CD14-positive monocyte (primary cell): ENCODE measurements at regions not wholly inside any gene's neighbourhood (a gene's known extent, or its start where the extent isn't known, plus 50 kb on each side); places are given as distances from the start of the nearest gene placed in this dataset.

Experiments used
- DNase-seq, 3 donors: peaks; one replicate each; pipeline ENCODE4 v3.0.0-alpha.2; 2011 to 2022
- H2AFZ ChIP-seq: 2 replicates; pipeline ENCODE4 v1.6.0; 2012; ENCODE audit warnings: mild to moderate bottlenecking, low read depth, low read length, inconsistent platforms; ENCODE audit not compliant: insufficient read depth, poor library complexity, severe bottlenecking
- H3K27ac ChIP-seq, 2 donors: 1 replicate in 1 of 2; 2 replicates in 1 of 2; pipeline ENCODE4 v1.5.1; 2012 to 2013; ENCODE audit warnings: low read length in 2 of 2, control low read depth in 1 of 2, inconsistent platforms in 1 of 2, low read depth in 1 of 2, mild to moderate bottlenecking in 1 of 2
- H3K27me3 ChIP-seq, 2 donors: one replicate each; pipeline versions ENCODE4 v1.6.0 to v1.6.1; 2011 to 2013; ENCODE audit warnings: low read length in 2 of 2; ENCODE audit not compliant: control insufficient read depth in 2 of 2, insufficient read depth in 2 of 2
- H3K36me3 ChIP-seq, 2 donors: replicated peaks in 1 of 2; 1 replicate in 1 of 2; 2 replicates in 1 of 2; pipeline versions ENCODE4 v1.5.1 to v1.6.1; 2012 to 2013; ENCODE audit warnings: low read length in 2 of 2, control low read depth in 1 of 2, inconsistent platforms in 1 of 2, mild to moderate bottlenecking in 1 of 2; ENCODE audit not compliant: insufficient read depth in 2 of 2, control insufficient read depth in 1 of 2
- H3K4me1 ChIP-seq, 2 donors: 1 replicate in 1 of 2; 2 replicates in 1 of 2; pipeline versions ENCODE4 v1.5.1 to v1.6.1; 2012 to 2013; ENCODE audit warnings: low read length in 2 of 2, control low read depth in 1 of 2, inconsistent platforms in 1 of 2, mild to moderate bottlenecking in 1 of 2, moderate library complexity in 1 of 2; ENCODE audit not compliant: insufficient read depth in 2 of 2, control insufficient read depth in 1 of 2
- H3K4me2 ChIP-seq: replicated peaks from 2 replicates; pipeline ENCODE3; 2012; ENCODE audit warnings: low read length, moderate library complexity, mild to moderate bottlenecking; ENCODE audit not compliant: poor library complexity, severe bottlenecking; ENCODE audit errors: extremely low read depth
- H3K4me3 ChIP-seq, 3 experiments: fragments of 200-600 bp in 1 of 3; sonication (generic) in 1 of 3; replicated peaks in 1 of 3; 1 replicate in 2 of 3; 2 replicates in 1 of 3; pipeline ENCODE4 v1.5.1; 2011 to 2013; ENCODE audit warnings: low read length in 3 of 3, mild to moderate bottlenecking in 3 of 3, control low read depth in 2 of 3, low read depth in 2 of 3, inconsistent platforms in 1 of 3, moderate library complexity in 1 of 3
- H3K79me2 ChIP-seq: 2 replicates; pipeline ENCODE4 v1.6.0; 2012; ENCODE audit warnings: mild to moderate bottlenecking, control low read depth, inconsistent platforms, low read length, moderate library complexity; ENCODE audit not compliant: insufficient read depth
- H3K9ac ChIP-seq: 2 replicates; pipeline ENCODE4 v1.6.0; 2017; ENCODE audit warnings: low read length, mild to moderate bottlenecking; ENCODE audit not compliant: insufficient read depth, poor library complexity, severe bottlenecking
- H3K9me3 ChIP-seq, 2 donors: replicated peaks in 1 of 2; 1 replicate in 1 of 2; 2 replicates in 1 of 2; pipeline versions ENCODE4 v1.5.1 to v1.6.1; 2012 to 2013; ENCODE audit warnings: low read length in 2 of 2, control low read depth in 1 of 2; ENCODE audit not compliant: control insufficient read depth in 1 of 2, insufficient read depth in 1 of 2
- H4K20me1 ChIP-seq: 2 replicates; pipeline ENCODE4 v1.6.0; 2012; ENCODE audit warnings: mild to moderate bottlenecking, low read length, control low read depth, moderate library complexity; ENCODE audit not compliant: insufficient read depth
- H3K27ac Mint-ChIP-seq, 7 donors: one replicate each; pipeline ENCODE4 v1.8.0; 2020; ENCODE audit warnings: mild to moderate bottlenecking in 7 of 7, mixed read lengths in 7 of 7, moderate library complexity in 6 of 7, inconsistent platforms in 2 of 7
- H3K27me3 Mint-ChIP-seq, 3 donors: one replicate each; pipeline ENCODE4 v1.8.0; 2021 to 2022; ENCODE audit warnings: low read depth in 3 of 3, mild to moderate bottlenecking in 3 of 3, mixed read lengths in 3 of 3, moderate library complexity in 3 of 3, inconsistent platforms in 1 of 3
- H3K36me3 Mint-ChIP-seq, 2 donors: one replicate each; pipeline ENCODE4 v1.8.0; 2020; ENCODE audit warnings: mixed read lengths in 2 of 2, inconsistent platforms in 1 of 2, mild to moderate bottlenecking in 1 of 2
- H3K4me1 Mint-ChIP-seq: one replicate; pipeline ENCODE4 v1.8.0; 2020; ENCODE audit warnings: mild to moderate bottlenecking, mixed read lengths
- H3K4me3 Mint-ChIP-seq, 2 donors: one replicate each; pipeline ENCODE4 v1.8.0; 2020; ENCODE audit warnings: mild to moderate bottlenecking in 2 of 2, mixed read lengths in 2 of 2, moderate library complexity in 1 of 2
- H3K9me3 Mint-ChIP-seq, 7 donors: one replicate each; pipeline ENCODE4 v1.8.0; 2020 to 2022; ENCODE audit warnings: mixed read lengths in 7 of 7, mild to moderate bottlenecking in 6 of 7, moderate library complexity in 6 of 7, inconsistent platforms in 2 of 7
- CTCF ChIP-seq: fragments of 200-600 bp; IDR thresholded peaks from one replicate; pipeline ENCODE4 v1.8.0; 2022; ENCODE audit warnings: antibody characterized with exemption, mild to moderate bottlenecking
- WGBS: methylation state at CpG from one replicate; pipeline ENCODE4 v1.1.5; 2013; ENCODE audit warnings: missing lambda C conversion rate; ENCODE audit not compliant: insufficient coverage; 5-methylcytosine and 5-hydroxymethylcytosine counted together
- intact Hi-C, 2 donors: fragments of 100-400 bp; cut with micrococcal nuclease; formaldehyde crosslinking; loops; one replicate each; pipeline versions ENCODE4 v1.15.0 to v1.15.1; 2023

- H3K36me3 ChIP-seq = no peaks in the 10 kb centered on the region
- Mint-ChIP-seq H3K9me3 (peaks cover 0 to 6% (median 0%) of the 10 kb centered on the region in 7 donors), H3K4me1 (no peaks in the 10 kb centered on the region), H3K36me3 (no peaks in the 10 kb centered on the region), H3K4me3 (no peak overlapping the region), H3K27me3 (peaks cover 0 to 3% (median 0%) of the 10 kb centered on the region in 3 donors), H3K27ac (no peak overlapping the region)
- H2AFZ ChIP-seq = no peak overlapping the region
- H3K9ac ChIP-seq = no peak overlapping the region
- WGBS = no CpG with 5 or more reads among the region's 4 CpGs
- H3K4me2 ChIP-seq = no peak overlapping the region
- no peaks in the 10 kb centered on the region for H3K9me3 ChIP-seq
- H4K20me1 ChIP-seq = no peaks in the 10 kb centered on the region
- H3K27me3 ChIP-seq = no peaks in the 10 kb centered on the region
- no peaks in the 10 kb centered on the region for H3K4me1 ChIP-seq
- H3K4me3 ChIP-seq = no peak overlapping the region
- no peak for DNase-seq
- H3K79me2 ChIP-seq = no peaks in the 10 kb centered on the region
- no peak for TF ChIP-seq CTCF
- intact Hi-C loops = no loop called here
- no peak overlapping the region for H3K27ac ChIP-seq
These were observed 267.4 kb upstream of the CHAC2 start for GRCh38 chr2:53500181-53500580.

- Histone ChIP-seq H3K36me3 (no peaks in the 10 kb centered on the region), H3K4me3 (no peak overlapping the region), H3K9ac (no peak overlapping the region), H3K9me3 (no peaks in the 10 kb centered on the region), H3K27ac (no peak overlapping the region), H2AFZ (no peak overlapping the region), H3K27me3 (no peaks in the 10 kb centered on the region), H3K4me1 (no peaks in the 10 kb centered on the region), H3K79me2 (no peaks in the 10 kb centered on the region), H3K4me2 (no peak overlapping the region), H4K20me1 (no peaks in the 10 kb centered on the region)
- TF ChIP-seq CTCF = no peak
- no CpG with 5 or more reads among the region's 1 CpG for WGBS
- no peaks in the 10 kb centered on the region for H3K4me1 Mint-ChIP-seq
- no peak overlapping the region for H3K27ac Mint-ChIP-seq
- no peak overlapping the region for H3K4me3 Mint-ChIP-seq
- peaks cover 0 to 3% (median 0%) of the 10 kb centered on the region in 3 donors for H3K27me3 Mint-ChIP-seq
- no peaks in the 10 kb centered on the region for H3K36me3 Mint-ChIP-seq
- peaks cover 0 to 6% (median 0%) of the 10 kb centered on the region in 7 donors for H3K9me3 Mint-ChIP-seq
- intact Hi-C loops = no loop called here
- DNase-seq = no peak
These were observed 269.4 kb upstream of the CHAC2 start for GRCh38 chr2:53498210-53498609.
